B cell (primary cell): ENCODE measurements at regions not wholly inside any gene's neighbourhood (a gene's known extent, or its start where the extent isn't known, plus 50 kb on each side); places are given as distances from the start of the nearest gene placed in this dataset.

Source experiments
- ATAC-seq: fragments of 200-7000 bp; cut with Tn5 transposase; one replicate; pipeline ENCODE4 v1.10.0; 2021; ENCODE audit warnings: low read depth, mild to moderate bottlenecking, moderate number of reproducible peaks, moderate library complexity
- CTCF ChIA-PET: fragments of 350-600 bp; sonication (Branson Sonifier 250); formaldehyde crosslinking; loops from one replicate; lab custom pipeline; 2021; ENCODE audit warnings: antibody characterized with exemption, inconsistent platforms; lab: Charles Lee
- POLR2A ChIA-PET: fragments of 350-600 bp; sonication (Branson Sonifier 250); formaldehyde crosslinking; loops from one replicate; lab custom pipeline; 2021; ENCODE audit warnings: antibody characterized with exemption; lab: Charles Lee
- DNase-seq: peaks from one replicate; pipeline ENCODE4 v3.0.0; 2013
- H2AFZ ChIP-seq: 2 replicates; pipeline ENCODE4 v1.6.1; 2012; ENCODE audit warnings: mild to moderate bottlenecking, low read depth, low read length; ENCODE audit not compliant: insufficient read depth, poor library complexity, severe bottlenecking
- H3K27ac ChIP-seq, 2 donors: 1 replicate in 1 of 2; 2 replicates in 1 of 2; pipeline ENCODE4 v1.5.1; 2012 to 2013; ENCODE audit warnings: low read length in 2 of 2, mild to moderate bottlenecking in 2 of 2, moderate library complexity in 1 of 2
- H3K27me3 ChIP-seq, 4 experiments: fragments of 200-600 bp in 1 of 4; sonication (generic) in 1 of 4; replicated peaks in 1 of 4; 1 replicate in 2 of 4; 2 replicates in 2 of 4; pipeline versions ENCODE4 v1.6.1 to v1.7.0; 2013 to 2016; ENCODE audit warnings: low read length in 3 of 4, mild to moderate bottlenecking in 2 of 4, mixed read lengths in 1 of 4, moderate library complexity in 1 of 4; ENCODE audit not compliant: insufficient read depth in 4 of 4, control insufficient read depth in 3 of 4; ENCODE audit errors: control extremely low read depth in 1 of 4
- H3K36me3 ChIP-seq, 2 experiments: replicated peaks in 1 of 2; 1 replicate in 1 of 2; 2 replicates in 1 of 2; pipeline versions ENCODE4 v1.6.1 to v1.7.1; 2013; ENCODE audit warnings: low read length in 1 of 2; ENCODE audit not compliant: insufficient read depth in 2 of 2, control insufficient read depth in 1 of 2; ENCODE audit errors: control extremely low read depth in 1 of 2, extremely low read depth in 1 of 2
- H3K4me1 ChIP-seq, 2 donors: fragments of 200-600 bp in 1 of 2; sonication (generic) in 1 of 2; 1 replicate in 1 of 2; 2 replicates in 1 of 2; pipeline versions ENCODE4 v1.5.1 to v1.6.1; 2013 to 2017; ENCODE audit warnings: low read length in 2 of 2; ENCODE audit not compliant: control insufficient read depth in 2 of 2, insufficient read depth in 2 of 2
- H3K4me2 ChIP-seq: replicated peaks from 2 replicates; pipeline ENCODE3; 2012; ENCODE audit warnings: mild to moderate bottlenecking, low read depth, low read length; ENCODE audit not compliant: poor library complexity, severe bottlenecking
- H3K4me3 ChIP-seq, 5 experiments: fragments of 200-600 bp in 1 of 5; sonication (generic) in 1 of 5; 1 replicate in 3 of 5; 2 replicates in 2 of 5; pipeline versions ENCODE4 v1.5.1 to v1.7.0; 2011 to 2016; ENCODE audit warnings: low read length in 4 of 5, mild to moderate bottlenecking in 4 of 5, low read depth in 2 of 5, control low read depth in 1 of 5, moderate library complexity in 1 of 5; ENCODE audit not compliant: insufficient read depth in 1 of 5; ENCODE audit errors: control extremely low read depth in 1 of 5, extremely low read depth in 1 of 5
- H3K79me2 ChIP-seq: fragments of 200-600 bp; sonication (generic); one replicate; pipeline ENCODE4 v1.6.0; 2016; ENCODE audit warnings: low read length; ENCODE audit not compliant: control insufficient read depth, insufficient read depth
- H3K9ac ChIP-seq: fragments of 200-600 bp; sonication (generic); 2 replicates; pipeline ENCODE4 v1.6.1; 2017; ENCODE audit warnings: mild to moderate bottlenecking, low read length, moderate library complexity
- H3K9me3 ChIP-seq, 3 donors: one replicate each; pipeline versions ENCODE4 v1.6.1 to v1.7.1; 2013; ENCODE audit warnings: low read length in 2 of 3; ENCODE audit not compliant: control insufficient read depth in 2 of 3, insufficient read depth in 1 of 3; ENCODE audit errors: control extremely low read depth in 1 of 3
- H4K20me1 ChIP-seq: 2 replicates; pipeline ENCODE4 v1.6.0; 2012; ENCODE audit warnings: mild to moderate bottlenecking, low read length; ENCODE audit not compliant: insufficient read depth, control insufficient read depth, poor library complexity, severe bottlenecking
- H3K27ac Mint-ChIP-seq: one replicate; pipeline ENCODE4 v1.8.0; 2021; ENCODE audit warnings: mixed read lengths
- H3K27me3 Mint-ChIP-seq: one replicate; pipeline ENCODE4 v1.8.0; 2021; ENCODE audit warnings: mixed read lengths
- H3K4me1 Mint-ChIP-seq: one replicate; pipeline ENCODE4 v1.8.0; 2021; ENCODE audit warnings: mixed read lengths
- H3K4me3 Mint-ChIP-seq: one replicate; pipeline ENCODE4 v1.8.0; 2021; ENCODE audit warnings: mixed read lengths
- H3K9me3 Mint-ChIP-seq: one replicate; pipeline ENCODE4 v1.8.0; 2022; ENCODE audit warnings: mixed read lengths; ENCODE audit not compliant: insufficient read depth
- CTCF ChIP-seq: fragments of 200-600 bp; IDR thresholded peaks from one replicate; pipeline ENCODE4 v1.8.0; 2022; ENCODE audit warnings: antibody characterized with exemption, mild to moderate bottlenecking
- EZH2 ChIP-seq: IDR thresholded peaks from 2 replicates; pipeline ENCODE4 v1.6.1; 2012; ENCODE audit warnings: borderline replicate concordance, low read depth, mild to moderate bottlenecking, moderate library complexity, low read length; ENCODE audit not compliant: insufficient read depth, poor library complexity, severe bottlenecking
- WGBS: methylation state at CpG from one replicate; pipeline ENCODE4 v1.1.5; 2013; ENCODE audit warnings: missing lambda C conversion rate; ENCODE audit not compliant: insufficient coverage; 5-methylcytosine and 5-hydroxymethylcytosine counted together
- intact Hi-C: fragments of 100-400 bp; cut with micrococcal nuclease; formaldehyde crosslinking; loops from one replicate; pipeline ENCODE4 v1.10.0; 2022

DNA sequence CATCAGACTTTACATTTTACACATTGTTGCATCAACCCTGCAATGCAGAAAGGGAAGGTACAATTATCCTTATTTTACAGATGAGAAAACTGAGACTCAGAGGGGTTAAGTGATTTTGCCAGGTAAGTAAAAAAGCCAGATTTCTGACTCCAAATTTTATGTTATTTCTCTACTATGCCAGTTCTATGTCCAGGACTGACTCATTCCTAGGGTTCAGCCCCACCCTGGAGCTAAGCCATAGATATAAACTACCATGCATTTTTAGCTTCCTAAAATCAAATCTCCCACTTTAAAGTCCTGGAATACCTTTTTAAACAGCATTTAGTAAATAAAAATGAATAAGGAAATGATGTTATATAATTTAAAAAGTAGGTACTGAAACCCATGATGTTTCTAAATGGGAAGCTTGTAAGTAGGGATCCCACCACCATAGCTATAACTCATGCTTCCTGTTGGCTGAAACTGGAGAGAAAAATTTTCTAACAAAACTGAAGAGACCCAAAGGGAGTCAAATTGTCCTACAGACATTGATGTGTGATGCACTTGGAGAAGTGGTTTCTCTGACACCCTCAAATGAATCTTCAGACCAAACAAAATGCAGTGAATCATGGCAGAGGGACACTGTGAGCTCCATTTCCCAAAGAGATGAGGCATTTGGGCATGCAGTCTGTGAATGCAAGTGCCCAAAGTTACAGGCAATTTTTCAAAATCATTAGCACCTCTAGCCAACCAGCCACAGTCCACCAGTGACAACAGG is 301.7 kb upstream of the UMPS start:
- ATAC-seq: no peak
- H3K4me2 ChIP-seq: no peak overlapping the region
- no peaks in the 10 kb centered on the region for H3K36me3 ChIP-seq
- H3K79me2 ChIP-seq: no peaks in the 10 kb centered on the region
- no peak overlapping the region for H3K9ac ChIP-seq
- CTCF ChIA-PET: no interaction called here
- Mint-ChIP-seq H3K4me3 (no peak overlapping the region), H3K27ac (no peak overlapping the region), H3K27me3 (no peaks in the 10 kb centered on the region), H3K9me3 (no peaks in the 10 kb centered on the region), H3K4me1 (no peaks in the 10 kb centered on the region)
- no peak overlapping the region for H3K27ac ChIP-seq
- H4K20me1 ChIP-seq: no peaks in the 10 kb centered on the region
- no peak overlapping the region for H2AFZ ChIP-seq
- no peaks in the 10 kb centered on the region for H3K9me3 ChIP-seq
- no peak for TF ChIP-seq EZH2
- TF ChIP-seq CTCF: no peak
- POLR2A ChIA-PET: no interaction called here
- intact Hi-C loops: no loop called here
- no peak for DNase-seq
- H3K4me3 ChIP-seq: no peak overlapping the region
- H3K4me1 ChIP-seq: no peaks in the 10 kb centered on the region
- no peaks in the 10 kb centered on the region for H3K27me3 ChIP-seq

GRCh38 chr3:124429129-124429815 is 301.0 kb upstream of the UMPS start:
- Histone ChIP-seq H2AFZ (no peak overlapping the region), H3K79me2 (no peaks in the 10 kb centered on the region), H3K9me3 (no peaks in the 10 kb centered on the region), H3K36me3 (no peaks in the 10 kb centered on the region), H3K4me3 (no peak overlapping the region), H3K4me1 (no peaks in the 10 kb centered on the region), H3K4me2 (no peak overlapping the region), H4K20me1 (no peaks in the 10 kb centered on the region), H3K9ac (no peak overlapping the region), H3K27ac (no peak overlapping the region), H3K27me3 (no peaks in the 10 kb centered on the region)
- WGBS: 78% methylated on average over 2 of the region's 3 CpGs
- no peak for TF ChIP-seq CTCF
- TF ChIP-seq EZH2: no peak
- no peaks in the 10 kb centered on the region for H3K27me3 Mint-ChIP-seq
- H3K27ac Mint-ChIP-seq: no peak overlapping the region
- no peaks in the 10 kb centered on the region for H3K9me3 Mint-ChIP-seq
- no peak overlapping the region for H3K4me3 Mint-ChIP-seq
- ATAC-seq (no peak), DNase-seq (no peak)
- no peaks in the 10 kb centered on the region for H3K4me1 Mint-ChIP-seq
- intact Hi-C loops: no loop called here
- CTCF ChIA-PET: no interaction called here
- POLR2A ChIA-PET: no interaction called here
